B cell (primary cell): ENCODE measurements at regions not wholly inside any gene's neighbourhood (a gene's known extent, or its start where the extent isn't known, plus 50 kb on each side); places are given as distances from the start of the nearest gene placed in this dataset.

ENCODE experiments used
- ATAC-seq: fragments of 200-7000 bp; cut with Tn5 transposase; one replicate; pipeline ENCODE4 v1.10.0; 2021; ENCODE audit warnings: low read depth, mild to moderate bottlenecking, moderate number of reproducible peaks, moderate library complexity
- CTCF ChIA-PET: fragments of 350-600 bp; sonication (Branson Sonifier 250); formaldehyde crosslinking; loops from one replicate; lab custom pipeline; 2021; ENCODE audit warnings: antibody characterized with exemption, inconsistent platforms; lab: Charles Lee
- POLR2A ChIA-PET: fragments of 350-600 bp; sonication (Branson Sonifier 250); formaldehyde crosslinking; loops from one replicate; lab custom pipeline; 2021; ENCODE audit warnings: antibody characterized with exemption; lab: Charles Lee
- DNase-seq: peaks from one replicate; pipeline ENCODE4 v3.0.0; 2013
- H2AFZ ChIP-seq: 2 replicates; pipeline ENCODE4 v1.6.1; 2012; ENCODE audit warnings: mild to moderate bottlenecking, low read depth, low read length; ENCODE audit not compliant: insufficient read depth, poor library complexity, severe bottlenecking
- H3K27ac ChIP-seq, 2 donors: 1 replicate in 1 of 2; 2 replicates in 1 of 2; pipeline ENCODE4 v1.5.1; 2012 to 2013; ENCODE audit warnings: low read length in 2 of 2, mild to moderate bottlenecking in 2 of 2, moderate library complexity in 1 of 2
- H3K27me3 ChIP-seq, 4 experiments: fragments of 200-600 bp in 1 of 4; sonication (generic) in 1 of 4; replicated peaks in 1 of 4; 1 replicate in 2 of 4; 2 replicates in 2 of 4; pipeline versions ENCODE4 v1.6.1 to v1.7.0; 2013 to 2016; ENCODE audit warnings: low read length in 3 of 4, mild to moderate bottlenecking in 2 of 4, mixed read lengths in 1 of 4, moderate library complexity in 1 of 4; ENCODE audit not compliant: insufficient read depth in 4 of 4, control insufficient read depth in 3 of 4; ENCODE audit errors: control extremely low read depth in 1 of 4
- H3K36me3 ChIP-seq, 2 experiments: replicated peaks in 1 of 2; 1 replicate in 1 of 2; 2 replicates in 1 of 2; pipeline versions ENCODE4 v1.6.1 to v1.7.1; 2013; ENCODE audit warnings: low read length in 1 of 2; ENCODE audit not compliant: insufficient read depth in 2 of 2, control insufficient read depth in 1 of 2; ENCODE audit errors: control extremely low read depth in 1 of 2, extremely low read depth in 1 of 2
- H3K4me1 ChIP-seq, 2 donors: fragments of 200-600 bp in 1 of 2; sonication (generic) in 1 of 2; 1 replicate in 1 of 2; 2 replicates in 1 of 2; pipeline versions ENCODE4 v1.5.1 to v1.6.1; 2013 to 2017; ENCODE audit warnings: low read length in 2 of 2; ENCODE audit not compliant: control insufficient read depth in 2 of 2, insufficient read depth in 2 of 2
- H3K4me2 ChIP-seq: replicated peaks from 2 replicates; pipeline ENCODE3; 2012; ENCODE audit warnings: mild to moderate bottlenecking, low read depth, low read length; ENCODE audit not compliant: poor library complexity, severe bottlenecking
- H3K4me3 ChIP-seq, 5 experiments: fragments of 200-600 bp in 1 of 5; sonication (generic) in 1 of 5; 1 replicate in 3 of 5; 2 replicates in 2 of 5; pipeline versions ENCODE4 v1.5.1 to v1.7.0; 2011 to 2016; ENCODE audit warnings: low read length in 4 of 5, mild to moderate bottlenecking in 4 of 5, low read depth in 2 of 5, control low read depth in 1 of 5, moderate library complexity in 1 of 5; ENCODE audit not compliant: insufficient read depth in 1 of 5; ENCODE audit errors: control extremely low read depth in 1 of 5, extremely low read depth in 1 of 5
- H3K79me2 ChIP-seq: fragments of 200-600 bp; sonication (generic); one replicate; pipeline ENCODE4 v1.6.0; 2016; ENCODE audit warnings: low read length; ENCODE audit not compliant: control insufficient read depth, insufficient read depth
- H3K9ac ChIP-seq: fragments of 200-600 bp; sonication (generic); 2 replicates; pipeline ENCODE4 v1.6.1; 2017; ENCODE audit warnings: mild to moderate bottlenecking, low read length, moderate library complexity
- H3K9me3 ChIP-seq, 3 donors: one replicate each; pipeline versions ENCODE4 v1.6.1 to v1.7.1; 2013; ENCODE audit warnings: low read length in 2 of 3; ENCODE audit not compliant: control insufficient read depth in 2 of 3, insufficient read depth in 1 of 3; ENCODE audit errors: control extremely low read depth in 1 of 3
- H4K20me1 ChIP-seq: 2 replicates; pipeline ENCODE4 v1.6.0; 2012; ENCODE audit warnings: mild to moderate bottlenecking, low read length; ENCODE audit not compliant: insufficient read depth, control insufficient read depth, poor library complexity, severe bottlenecking
- H3K27ac Mint-ChIP-seq: one replicate; pipeline ENCODE4 v1.8.0; 2021; ENCODE audit warnings: mixed read lengths
- H3K27me3 Mint-ChIP-seq: one replicate; pipeline ENCODE4 v1.8.0; 2021; ENCODE audit warnings: mixed read lengths
- H3K4me1 Mint-ChIP-seq: one replicate; pipeline ENCODE4 v1.8.0; 2021; ENCODE audit warnings: mixed read lengths
- H3K4me3 Mint-ChIP-seq: one replicate; pipeline ENCODE4 v1.8.0; 2021; ENCODE audit warnings: mixed read lengths
- H3K9me3 Mint-ChIP-seq: one replicate; pipeline ENCODE4 v1.8.0; 2022; ENCODE audit warnings: mixed read lengths; ENCODE audit not compliant: insufficient read depth
- CTCF ChIP-seq: fragments of 200-600 bp; IDR thresholded peaks from one replicate; pipeline ENCODE4 v1.8.0; 2022; ENCODE audit warnings: antibody characterized with exemption, mild to moderate bottlenecking
- EZH2 ChIP-seq: IDR thresholded peaks from 2 replicates; pipeline ENCODE4 v1.6.1; 2012; ENCODE audit warnings: borderline replicate concordance, low read depth, mild to moderate bottlenecking, moderate library complexity, low read length; ENCODE audit not compliant: insufficient read depth, poor library complexity, severe bottlenecking
- WGBS: methylation state at CpG from one replicate; pipeline ENCODE4 v1.1.5; 2013; ENCODE audit warnings: missing lambda C conversion rate; ENCODE audit not compliant: insufficient coverage; 5-methylcytosine and 5-hydroxymethylcytosine counted together
- intact Hi-C: fragments of 100-400 bp; cut with micrococcal nuclease; formaldehyde crosslinking; loops from one replicate; pipeline ENCODE4 v1.10.0; 2022

- no peak overlapping the region for H3K4me3 Mint-ChIP-seq
- no peak overlapping the region for H3K27ac Mint-ChIP-seq
- Histone ChIP-seq H3K9me3 (peaks cover 0 to 4% (median 0%) of the 10 kb centered on the region in 3 donors), H4K20me1 (no peaks in the 10 kb centered on the region), H3K4me1 (no peaks in the 10 kb centered on the region), H3K79me2 (no peaks in the 10 kb centered on the region), H3K9ac (no peak overlapping the region), H3K4me2 (no peak overlapping the region), H2AFZ (no peak overlapping the region), H3K27me3 (no peaks in the 10 kb centered on the region), H3K27ac (no peak overlapping the region), H3K4me3 (no peak overlapping the region), H3K36me3 (no peaks in the 10 kb centered on the region)
- H3K27me3 Mint-ChIP-seq, result no peaks in the 10 kb centered on the region
- no peak for TF ChIP-seq EZH2
- no peak for TF ChIP-seq CTCF
- intact Hi-C loops, result no loop called here
- no peaks in the 10 kb centered on the region for H3K9me3 Mint-ChIP-seq
- DNase-seq (no peak), ATAC-seq (no peak)
- CTCF ChIA-PET, result no interaction called here
- no CpG with 5 or more reads among the region's 5 CpGs for WGBS
- no peaks in the 10 kb centered on the region for H3K4me1 Mint-ChIP-seq
- POLR2A ChIA-PET, result no interaction called here
Measured at GRCh38 chr4:177611974-177612664, 169.9 kb upstream of the AGA start.

GRCh38 chr4:177612684-177613083, 170.4 kb upstream of the AGA start:
- no peak overlapping the region for H2AFZ ChIP-seq
- H3K27me3 Mint-ChIP-seq, result no peaks in the 10 kb centered on the region
- H3K9me3 ChIP-seq, result no peaks in the 10 kb centered on the region
- no peak overlapping the region for H3K27ac ChIP-seq
- no peak overlapping the region for H3K27ac Mint-ChIP-seq
- H3K4me1 ChIP-seq, result no peaks in the 10 kb centered on the region
- H3K27me3 ChIP-seq, result no peaks in the 10 kb centered on the region
- no peaks in the 10 kb centered on the region for H4K20me1 ChIP-seq
- H3K79me2 ChIP-seq, result no peaks in the 10 kb centered on the region
- WGBS, result no CpG with 5 or more reads among the region's 2 CpGs
- POLR2A ChIA-PET, result no interaction called here
- ATAC-seq (no peak), DNase-seq (no peak)
- no peaks in the 10 kb centered on the region for H3K9me3 Mint-ChIP-seq
- H3K9ac ChIP-seq, result no peak overlapping the region
- H3K4me3 Mint-ChIP-seq, result no peak overlapping the region
- H3K4me2 ChIP-seq, result no peak overlapping the region
- H3K4me1 Mint-ChIP-seq, result no peaks in the 10 kb centered on the region
- no peak overlapping the region for H3K4me3 ChIP-seq
- CTCF ChIA-PET, result no interaction called here
- no peaks in the 10 kb centered on the region for H3K36me3 ChIP-seq
- TF ChIP-seq EZH2 (no peak), CTCF (no peak)
- intact Hi-C loops, result no loop called here
